HCT116 (cell line): ENCODE measurements at regions not wholly inside any gene's neighbourhood (a gene's known extent, or its start where the extent isn't known, plus 50 kb on each side); places are given as distances from the start of the nearest gene placed in this dataset.

ENCODE experiments used
- ATAC-seq: fragments of 200-7000 bp; cut with Tn5 transposase; 2 replicates; pipeline ENCODE4 v1.9.1; 2020; ENCODE audit warnings: mild to moderate bottlenecking, moderate library complexity
- BruUV-seq: library from RNA; stranded (reverse); fragments of 400-500 nt; replicated peaks from 2 replicates; lab custom pipeline; 2021; lab: Mats Ljungman, UMichigan
- CTCF ChIA-PET: fragments of 300-600 bp; sonication (Branson Sonifier 250); formaldehyde crosslinking; loops from one replicate; lab custom pipeline; 2021; ENCODE audit warnings: antibody characterized with exemption; lab: Charles Lee
- POLR2A ChIA-PET: fragments of 300-600, 350-600 bp; sonication (Branson Sonifier 250); formaldehyde crosslinking; loops from one replicate; lab custom pipeline; 2021; ENCODE audit warnings: antibody characterized with exemption; lab: Charles Lee
- RAD21 ChIA-PET, 2 experiments: fragments of 300-600 bp; sonication (Branson Sonifier 250); formaldehyde crosslinking; loops; one replicate each; lab custom pipeline; 2023; ENCODE audit warnings: low total read pairs in 2 of 2; ENCODE audit not compliant: uncharacterized antibody in 2 of 2, unreplicated experiment in 2 of 2, low non-redundant PET in 1 of 2; lab: Charles Lee
- DNase-seq: peaks from one replicate; pipeline ENCODE4 v3.0.0-alpha.2; 2010; ENCODE audit warnings: low read depth, low spot score
- H2AFZ ChIP-seq: fragments of 200-600 bp; shearing (Covaris generic), sonication (generic); 2 replicates; pipeline ENCODE4 v1.6.1; 2017; ENCODE audit warnings: low read depth, mixed run types, mixed read lengths, antibody characterized with exemption, low read length; ENCODE audit not compliant: poor library complexity, severe bottlenecking
- H3K27ac ChIP-seq: 2 replicates; pipeline ENCODE4 v1.5.1; 2012; ENCODE audit warnings: low read depth, low read length
- H3K27me3 ChIP-seq: fragments of 200-600 bp; sonication (generic); 2 replicates; pipeline ENCODE4 v1.6.1; 2016; ENCODE audit warnings: mixed run types, low read length, mixed read lengths; ENCODE audit not compliant: insufficient read depth
- H3K36me3 ChIP-seq, 2 experiments: fragments of 200-500 bp in 1 of 2; fragments of 200-600 bp in 1 of 2; sonication (Bioruptor generic) in 1 of 2; sonication (generic) in 1 of 2; 2 replicates each; pipeline versions ENCODE4 v1.5.1 to v1.6.1; 2014 to 2016; ENCODE audit warnings: low read length in 2 of 2, inconsistent platforms in 1 of 2, mixed read lengths in 1 of 2, mixed run types in 1 of 2; ENCODE audit not compliant: insufficient read depth in 2 of 2, control insufficient read depth in 1 of 2
- H3K4me1 ChIP-seq, 2 experiments: fragments of 200-600 bp in 1 of 2; sonication (generic) in 1 of 2; 2 replicates each; pipeline versions ENCODE4 v1.5.1 to v1.6.1; 2012 to 2017; ENCODE audit warnings: low read length in 2 of 2, inconsistent platforms in 1 of 2, mild to moderate bottlenecking in 1 of 2, mixed read lengths in 1 of 2, mixed run types in 1 of 2, moderate library complexity in 1 of 2; ENCODE audit not compliant: insufficient read depth in 2 of 2, control insufficient read depth in 1 of 2
- H3K4me2 ChIP-seq: fragments of 200-600 bp; sonication (generic); 2 replicates; pipeline ENCODE4 v1.6.1; 2017; ENCODE audit warnings: mixed run types, low read length, mixed read lengths
- H3K4me3 ChIP-seq, 2 experiments: fragments of 200-600 bp in 1 of 2; sonication (generic) in 1 of 2; replicated peaks in 1 of 2; 2 replicates each; pipeline ENCODE4 v1.5.1; 2011 to 2016; ENCODE audit warnings: low read length in 2 of 2, control low read depth in 1 of 2, low read depth in 1 of 2, mild to moderate bottlenecking in 1 of 2, mixed read lengths in 1 of 2, mixed run types in 1 of 2
- H3K79me2 ChIP-seq: fragments of 200-600 bp; sonication (generic); 2 replicates; pipeline ENCODE4 v1.6.1; 2017; ENCODE audit warnings: mild to moderate bottlenecking, mixed run types, low read length, moderate library complexity, mixed read lengths; ENCODE audit not compliant: insufficient read depth
- H3K9ac ChIP-seq: fragments of 200-600 bp; sonication (generic); 2 replicates; pipeline ENCODE4 v1.6.1; 2016; ENCODE audit warnings: low read length, mixed read lengths
- H3K9me2 ChIP-seq: fragments of 200-600 bp; sonication (generic), shearing (Covaris generic); 2 replicates; pipeline ENCODE4 v1.6.1; 2017; ENCODE audit warnings: mixed run types, mild to moderate bottlenecking, moderate library complexity; ENCODE audit not compliant: insufficient read depth
- H3K9me3 ChIP-seq, 2 experiments: fragments of 200-500 bp in 1 of 2; fragments of 200-600 bp in 1 of 2; sonication (Bioruptor generic) in 1 of 2; sonication (generic) in 1 of 2; 2 replicates each; pipeline ENCODE4 v1.6.1; 2014 to 2017; ENCODE audit warnings: low read length in 2 of 2, mixed read lengths in 2 of 2, inconsistent platforms in 1 of 2, low read depth in 1 of 2, mild to moderate bottlenecking in 1 of 2, mixed run types in 1 of 2, moderate library complexity in 1 of 2; ENCODE audit not compliant: control insufficient read depth in 1 of 2, insufficient read depth in 1 of 2
- H4K20me1 ChIP-seq: fragments of 200-600 bp; sonication (generic), shearing (Covaris generic); 2 replicates; pipeline ENCODE4 v1.6.1; 2017; ENCODE audit warnings: mixed run types, mild to moderate bottlenecking, moderate library complexity; ENCODE audit not compliant: insufficient read depth
- CBX3 ChIP-seq: IDR thresholded peaks from 2 replicates; pipeline ENCODE4 v1.6.1; 2012; ENCODE audit warnings: low read depth
- EGR1 ChIP-seq: IDR thresholded peaks from 2 replicates; pipeline ENCODE4 v1.6.1; 2012; ENCODE audit warnings: low read depth
- ELF1 ChIP-seq: IDR thresholded peaks from 2 replicates; pipeline ENCODE4 v1.6.1; 2012; ENCODE audit warnings: low read depth, borderline replicate concordance
- EZH2 ChIP-seq: fragments of 200-600 bp; sonication (generic); IDR thresholded peaks from 2 replicates; pipeline ENCODE4 v1.6.1; 2017; ENCODE audit warnings: antibody characterized with exemption, mixed run types
- EZH2phosphoT487 ChIP-seq: fragments of 200-600 bp; IDR thresholded peaks from 2 replicates; pipeline ENCODE4 v1.6.1; 2018; ENCODE audit warnings: antibody characterized with exemption, borderline replicate concordance
- FOSL1 ChIP-seq: IDR thresholded peaks from 2 replicates; pipeline ENCODE4 v1.6.1; 2012; ENCODE audit warnings: low read depth
- JUND ChIP-seq: IDR thresholded peaks from 2 replicates; pipeline ENCODE4 v1.6.1; 2012
- POLR2A ChIP-seq: IDR thresholded peaks from 2 replicates; pipeline ENCODE4 v1.7.0; 2011; ENCODE audit warnings: borderline replicate concordance; ENCODE audit not compliant: insufficient read depth, insufficient read length; ENCODE audit errors: extremely low read depth
- POLR2AphosphoS5 ChIP-seq: IDR thresholded peaks from 2 replicates; pipeline ENCODE4 v1.6.1; 2011; ENCODE audit warnings: mild to moderate bottlenecking, low read depth, low read length, moderate library complexity
- SP1 ChIP-seq: IDR thresholded peaks from 2 replicates; pipeline ENCODE4 v1.6.1; 2012; ENCODE audit warnings: low read depth
- SRF ChIP-seq: IDR thresholded peaks from 2 replicates; pipeline ENCODE4 v1.6.1; 2012; ENCODE audit warnings: low read depth
- TCF7L2 ChIP-seq: IDR thresholded peaks from 2 replicates; pipeline ENCODE4 v1.7.0; 2011; ENCODE audit warnings: borderline replicate concordance, inconsistent platforms; ENCODE audit not compliant: insufficient read depth, insufficient read length; ENCODE audit errors: extremely low read depth
- intact Hi-C: fragments of 100-400 bp; cut with micrococcal nuclease; formaldehyde crosslinking; loops from 2 replicates; pipeline ENCODE4 v1.10.0; 2022
- TF ChIP-seq, protein P1 (sequence below): IDR thresholded peaks from 2 replicates; pipeline ENCODE4 v1.6.1; 2012
- TF ChIP-seq, protein P2 (sequence below), 3 experiments: fragments of 200-600 bp in 1 of 3; sonication (generic) in 1 of 3; IDR thresholded peaks in 2 of 3; conservative IDR thresholded peaks in 1 of 3; 2 replicates each; pipeline ENCODE4 v1.5.1; 2012 to 2017; ENCODE audit warnings: low read depth in 2 of 3, low read length in 2 of 3, antibody characterized with exemption in 1 of 3, borderline replicate concordance in 1 of 3, control low read depth in 1 of 3, mild to moderate bottlenecking in 1 of 3, mixed read lengths in 1 of 3, mixed run types in 1 of 3, moderate library complexity in 1 of 3; ENCODE audit not compliant: insufficient read depth in 1 of 3
- TF ChIP-seq, protein P3 (sequence below): IDR thresholded peaks from 2 replicates; pipeline ENCODE4 v1.6.1; 2012

DNA sequence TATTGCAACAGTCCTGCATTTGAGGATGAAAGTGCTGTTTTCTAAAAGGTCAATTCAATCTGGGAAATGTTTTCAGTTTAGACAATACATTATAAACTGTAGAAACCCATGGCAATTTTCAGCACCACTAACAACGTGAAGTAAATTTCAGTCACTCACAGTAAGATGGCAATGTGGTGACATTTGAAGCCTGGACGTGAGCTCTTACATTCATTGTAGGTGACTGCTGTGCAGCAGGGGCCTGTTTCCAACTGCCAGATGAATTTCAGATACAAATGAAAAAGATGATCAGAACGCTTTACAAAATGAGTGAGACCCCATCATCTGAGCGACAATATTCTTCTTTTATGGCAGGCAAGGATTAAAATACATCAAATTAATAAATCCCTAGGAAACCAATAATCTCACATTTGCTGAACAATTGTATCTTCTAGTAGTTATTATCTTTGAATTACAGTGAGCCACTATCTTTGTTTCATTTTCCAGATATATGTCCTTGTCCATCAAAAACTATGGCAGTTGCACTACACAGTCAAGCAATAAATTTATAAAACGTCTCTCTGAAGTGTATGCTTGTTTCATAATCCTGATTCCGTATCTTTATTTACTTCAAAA is 1816.8 kb downstream of the OLFM4 start:
- Histone ChIP-seq H3K4me3 (no peak overlapping the region), H3K27me3 (no peaks in the 10 kb centered on the region), H3K9me3 (peaks cover 3 to 5% of the 10 kb centered on the region in 2 experiments; a peak in 2 of 4 replicates), H3K79me2 (no peaks in the 10 kb centered on the region), H3K9ac (no peak overlapping the region), H3K27ac (no peak overlapping the region), H3K4me1 (no peaks in the 10 kb centered on the region), H4K20me1 (no peaks in the 10 kb centered on the region), H2AFZ (no peak overlapping the region), H3K36me3 (no peaks in the 10 kb centered on the region), H3K4me2 (no peak overlapping the region), H3K9me2 (no peaks in the 10 kb centered on the region)
- TF ChIP-seq FOSL1 (no peak), EZH2phosphoT487 (no peak), TCF7L2 (no peak), SP1 (no peak), POLR2AphosphoS5 (no peak), EGR1 (no peak), SRF (no peak), CBX3 (no peak), POLR2A (no peak), JUND (no peak), EZH2 (no peak), ELF1 (no peak)
- TF ChIP-seq, protein P1, sequence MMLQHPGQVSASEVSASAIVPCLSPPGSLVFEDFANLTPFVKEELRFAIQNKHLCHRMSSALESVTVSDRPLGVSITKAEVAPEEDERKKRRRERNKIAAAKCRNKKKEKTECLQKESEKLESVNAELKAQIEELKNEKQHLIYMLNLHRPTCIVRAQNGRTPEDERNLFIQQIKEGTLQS: no peak
- TF ChIP-seq, protein P2, sequence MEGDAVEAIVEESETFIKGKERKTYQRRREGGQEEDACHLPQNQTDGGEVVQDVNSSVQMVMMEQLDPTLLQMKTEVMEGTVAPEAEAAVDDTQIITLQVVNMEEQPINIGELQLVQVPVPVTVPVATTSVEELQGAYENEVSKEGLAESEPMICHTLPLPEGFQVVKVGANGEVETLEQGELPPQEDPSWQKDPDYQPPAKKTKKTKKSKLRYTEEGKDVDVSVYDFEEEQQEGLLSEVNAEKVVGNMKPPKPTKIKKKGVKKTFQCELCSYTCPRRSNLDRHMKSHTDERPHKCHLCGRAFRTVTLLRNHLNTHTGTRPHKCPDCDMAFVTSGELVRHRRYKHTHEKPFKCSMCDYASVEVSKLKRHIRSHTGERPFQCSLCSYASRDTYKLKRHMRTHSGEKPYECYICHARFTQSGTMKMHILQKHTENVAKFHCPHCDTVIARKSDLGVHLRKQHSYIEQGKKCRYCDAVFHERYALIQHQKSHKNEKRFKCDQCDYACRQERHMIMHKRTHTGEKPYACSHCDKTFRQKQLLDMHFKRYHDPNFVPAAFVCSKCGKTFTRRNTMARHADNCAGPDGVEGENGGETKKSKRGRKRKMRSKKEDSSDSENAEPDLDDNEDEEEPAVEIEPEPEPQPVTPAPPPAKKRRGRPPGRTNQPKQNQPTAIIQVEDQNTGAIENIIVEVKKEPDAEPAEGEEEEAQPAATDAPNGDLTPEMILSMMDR (IDR thresholded peaks at IDR 0.05 in 2 of 3, conservative IDR thresholded peaks at IDR 0.05 in 1 of 3; ENCODE audit: borderline replicate concordance in 1 of 3, insufficient read depth in 1 of 3, low read depth in 2 of 3, low read length in 2 of 3): no peak
- TF ChIP-seq, protein P3, sequence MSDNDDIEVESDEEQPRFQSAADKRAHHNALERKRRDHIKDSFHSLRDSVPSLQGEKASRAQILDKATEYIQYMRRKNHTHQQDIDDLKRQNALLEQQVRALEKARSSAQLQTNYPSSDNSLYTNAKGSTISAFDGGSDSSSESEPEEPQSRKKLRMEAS: no peak
- intact Hi-C loops: no loop called here
- RAD21 ChIA-PET: no interaction called here
- ATAC-seq: no peak
- CTCF ChIA-PET: no interaction called here
- DNase-seq: no peak
- no TSS peak for BruUV-seq
- POLR2A ChIA-PET: no interaction called here
